Fibroblast of lung (primary cell): ENCODE measurements at regions not wholly inside any gene's neighbourhood (a gene's known extent, or its start where the extent isn't known, plus 50 kb on each side); places are given as distances from the start of the nearest gene placed in this dataset.

Experiments
- CTCF ChIP-seq, 2 donors: IDR thresholded peaks in 1 of 2; conservative IDR thresholded peaks in 1 of 2; 1 replicate in 1 of 2; 2 replicates in 1 of 2; pipeline ENCODE4 v1.5.1; 2011 to 2012; ENCODE audit warnings: low read length in 2 of 2, control low read depth in 1 of 2, inconsistent platforms in 1 of 2, low read depth in 1 of 2, mild to moderate bottlenecking in 1 of 2
- EZH2 ChIP-seq: IDR thresholded peaks from 2 replicates; pipeline ENCODE4 v1.5.1; 2012; ENCODE audit warnings: low read length, control low read depth, mild to moderate bottlenecking; ENCODE audit errors: missing control alignments

- TF ChIP-seq CTCF (conservative IDR thresholded peaks at IDR 0.05 in 1 of 2, IDR thresholded peaks at IDR 0.05 in 1 of 2; ENCODE audit: low read depth in 1 of 2, low read length in 2 of 2), result no peak
- no peak for TF ChIP-seq EZH2
Observed at GRCh38 chr11:127308291-127308690, 307.7 kb upstream of the KIRREL3 start.
